Brain microvascular endothelial cell (primary cell): ENCODE measurements at regions not wholly inside any gene's neighbourhood (a gene's known extent, or its start where the extent isn't known, plus 50 kb on each side); places are given as distances from the start of the nearest gene placed in this dataset.

Experiments
- DNase-seq: peaks from one replicate; pipeline ENCODE4 v3.0.0-alpha.2; 2020
- H3K27ac ChIP-seq: fragments of 250-450 bp; sonication (Bioruptor Pico); 2 replicates; pipeline ENCODE4 v1.5.1; 2020; ENCODE audit warnings: mild to moderate bottlenecking, moderate library complexity
- H3K27me3 ChIP-seq: fragments of 250-450 bp; sonication (Bioruptor Pico); replicated peaks from 2 replicates; pipeline ENCODE4 v1.5.1; 2020; ENCODE audit warnings: mild to moderate bottlenecking
- H3K36me3 ChIP-seq: fragments of 250-450 bp; sonication (Bioruptor Pico); replicated peaks from 2 replicates; pipeline ENCODE4 v1.5.1; 2020; ENCODE audit warnings: mild to moderate bottlenecking
- H3K4me3 ChIP-seq: 2 replicates; pipeline ENCODE4 v1.5.1; 2011; ENCODE audit warnings: low read depth, mild to moderate bottlenecking, control low read depth, low read length, moderate library complexity
- CTCF ChIP-seq: IDR thresholded peaks from 2 replicates; pipeline ENCODE4 v1.5.1; 2011; ENCODE audit warnings: low read depth, mild to moderate bottlenecking, moderate library complexity, low read length, control low read depth, inconsistent platforms; ENCODE audit errors: missing control alignments
- in situ Hi-C: cut with HindIII; loops from 2 replicates; pipeline ENCODE4 v1.10.0; 2017; ENCODE audit warnings: low sequenced_read_pairs, low pct_ligation_motif_present

- H3K27me3 ChIP-seq, result no peaks in the 10 kb centered on the region
- H3K4me3 ChIP-seq, result no peak overlapping the region
- TF ChIP-seq CTCF, result no peak
- no peak for DNase-seq
- no peak overlapping the region for H3K27ac ChIP-seq
- H3K36me3 ChIP-seq, result no peaks in the 10 kb centered on the region
- in situ Hi-C loops, result no loop called here
Observed at GRCh38 chr3:187963003-187963676, 190.8 kb upstream of the LPP start.

GRCh38 chr3:187963677-187964385 is 190.1 kb upstream of the LPP start:
- in situ Hi-C loops, result no loop called here
- Histone ChIP-seq H3K27me3 (no peaks in the 10 kb centered on the region), H3K4me3 (no peak overlapping the region), H3K27ac (no peak overlapping the region), H3K36me3 (no peaks in the 10 kb centered on the region)
- no peak for DNase-seq
- no peak for TF ChIP-seq CTCF

- Histone ChIP-seq H3K4me3 (no peak overlapping the region), H3K27me3 (no peaks in the 10 kb centered on the region), H3K36me3 (no peaks in the 10 kb centered on the region), H3K27ac (no peak overlapping the region)
- no peak for DNase-seq
- no peak for TF ChIP-seq CTCF
- in situ Hi-C loops, result no loop called here
Observed at GRCh38 chr3:187964760-187965159, 189.2 kb upstream of the LPP start.

GRCh38 chr3:187966096-187966495 is 187.9 kb upstream of the LPP start:
- no peak overlapping the region for H3K4me3 ChIP-seq
- in situ Hi-C loops, result no loop called here
- no peak for DNase-seq
- no peak overlapping the region for H3K27ac ChIP-seq
- H3K27me3 ChIP-seq, result no peaks in the 10 kb centered on the region
- H3K36me3 ChIP-seq, result no peaks in the 10 kb centered on the region
- TF ChIP-seq CTCF, result no peak

- Histone ChIP-seq H3K36me3 (no peaks in the 10 kb centered on the region), H3K4me3 (no peak overlapping the region), H3K27me3 (no peaks in the 10 kb centered on the region), H3K27ac (no peak overlapping the region)
- no peak for TF ChIP-seq CTCF
- DNase-seq, result no peak
- in situ Hi-C loops, result no loop called here
Observed at GRCh38 chr3:187966636-187967406, 187.1 kb upstream of the LPP start.
